Skin of body (tissue), 1 donor: ENCODE measurements at regions not wholly inside any gene's neighbourhood (a gene's known extent, or its start where the extent isn't known, plus 50 kb on each side); places are given as distances from the start of the nearest gene placed in this dataset.

Experiments used
- DNase-seq: peaks from one replicate; lab custom pipeline; 2025; lab: John Stamatoyannopoulos, UW

DNA sequence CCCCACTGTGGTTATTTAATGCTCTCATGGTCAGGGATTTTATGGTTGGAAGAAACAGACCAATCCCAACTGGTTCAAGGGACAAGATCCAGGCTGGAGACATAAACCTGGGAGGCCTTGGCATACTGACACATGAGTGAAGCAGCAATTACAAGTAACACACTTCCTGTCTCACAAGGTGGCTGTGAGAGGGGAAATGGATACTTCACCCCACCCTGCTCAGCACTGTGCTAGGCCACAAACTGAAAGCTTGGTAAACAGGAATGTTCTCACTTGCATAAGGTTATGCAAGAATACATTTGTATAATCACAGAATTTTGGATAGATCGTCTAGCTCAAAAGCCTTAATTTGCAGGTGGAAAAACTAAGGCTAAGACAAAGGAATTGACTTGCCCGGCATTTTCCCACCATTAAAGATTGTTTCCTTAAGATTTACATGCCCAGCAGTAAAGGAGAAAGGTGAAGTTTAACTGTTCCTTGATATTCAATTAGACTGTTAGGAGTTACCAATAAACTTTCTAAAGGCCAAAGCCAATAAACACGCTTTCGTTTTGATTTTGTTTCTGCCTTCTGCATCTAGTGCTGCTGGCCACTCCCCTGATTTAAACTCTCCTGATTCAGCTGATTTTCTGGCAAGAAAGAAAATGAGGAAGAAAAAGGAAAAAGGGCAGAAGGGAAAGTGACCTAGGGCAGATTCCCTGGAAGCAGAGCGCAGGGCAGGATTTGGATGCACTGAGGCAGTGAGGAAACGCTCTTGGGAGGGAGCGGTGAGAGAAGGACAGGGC, 215.6 kb upstream of the CDH5 start:
- no peak for DNase-seq

DNA sequence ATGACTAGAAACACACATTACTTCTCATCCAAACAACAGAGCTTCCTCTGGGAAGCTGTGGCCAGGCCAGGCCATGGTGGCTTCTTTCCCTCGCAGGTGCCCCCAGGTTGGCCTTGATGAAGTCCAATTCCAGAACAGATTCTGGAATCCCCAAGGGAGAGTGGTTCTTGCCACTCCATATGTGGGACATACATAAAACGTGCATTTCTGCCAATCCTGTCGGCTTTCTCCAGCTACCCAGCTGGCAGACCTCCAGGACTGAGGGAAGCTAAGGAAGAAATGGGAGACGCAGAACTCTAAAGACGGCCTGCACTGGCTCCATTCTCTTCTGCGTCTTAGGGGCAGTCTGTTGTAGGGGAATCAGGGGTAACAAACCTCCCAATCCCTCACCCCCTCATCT, 219.2 kb upstream of the CDH5 start:
- no peak for DNase-seq

DNA sequence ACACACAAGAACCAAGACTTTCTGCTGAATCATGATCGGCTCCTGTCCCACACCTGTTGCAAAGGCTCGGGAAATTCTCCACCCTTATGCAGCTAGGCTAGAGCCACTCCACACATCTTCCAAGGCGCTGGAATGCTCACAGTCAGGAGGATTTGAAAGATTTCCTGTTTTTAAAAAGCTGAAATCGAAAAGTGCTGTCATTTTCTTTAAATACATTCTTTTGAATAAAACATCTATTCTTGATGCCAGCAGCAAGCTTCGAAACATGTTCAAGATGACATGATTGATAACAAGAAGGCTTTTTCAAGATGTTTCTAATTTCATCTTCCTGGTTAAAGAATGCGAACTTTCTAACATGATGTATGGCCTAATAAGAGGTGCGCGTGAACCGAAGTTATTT, 219.7 kb upstream of the CDH5 start:
- peak; percentile 90 for DNase-seq

DNA sequence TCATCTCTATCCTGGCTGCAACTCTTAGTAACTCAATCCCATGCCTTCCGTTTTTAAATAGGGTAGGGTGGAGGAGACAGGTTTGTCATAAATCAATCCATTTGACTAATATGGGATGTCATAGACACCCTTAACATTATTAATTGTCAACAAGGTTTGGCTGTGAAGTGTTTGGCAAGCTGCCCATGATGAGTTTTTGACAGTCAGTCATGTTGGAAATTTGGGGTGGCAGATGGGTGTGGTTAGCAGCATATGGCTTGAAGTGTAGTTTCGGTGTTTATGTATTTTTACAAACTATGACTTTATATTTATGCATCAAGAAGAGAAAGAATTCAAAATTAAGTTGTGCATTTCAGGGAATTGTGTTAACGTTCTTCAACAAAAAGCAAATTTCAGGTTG, 221.8 kb upstream of the CDH5 start:
- no peak for DNase-seq

DNA sequence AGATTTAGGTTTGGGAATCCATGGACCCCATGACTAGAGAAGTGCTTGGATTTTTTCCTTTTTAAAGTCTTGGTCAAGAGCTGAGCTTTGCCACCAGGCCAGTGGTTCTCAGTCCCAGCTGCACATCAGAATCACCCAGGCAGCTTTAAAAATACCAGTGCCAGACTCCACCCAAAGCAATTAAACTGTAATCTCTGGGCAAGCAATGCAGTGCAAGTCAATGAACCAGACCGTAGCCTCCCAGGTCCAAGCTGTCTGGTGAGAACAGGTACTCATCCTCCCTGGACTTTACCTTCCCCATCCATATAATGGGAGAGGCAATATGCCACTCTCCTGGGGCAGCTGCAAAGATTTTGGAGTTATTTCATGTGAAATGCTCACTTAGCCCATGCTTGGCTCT, 223.1 kb upstream of the CDH5 start:
- no peak for DNase-seq

DNA sequence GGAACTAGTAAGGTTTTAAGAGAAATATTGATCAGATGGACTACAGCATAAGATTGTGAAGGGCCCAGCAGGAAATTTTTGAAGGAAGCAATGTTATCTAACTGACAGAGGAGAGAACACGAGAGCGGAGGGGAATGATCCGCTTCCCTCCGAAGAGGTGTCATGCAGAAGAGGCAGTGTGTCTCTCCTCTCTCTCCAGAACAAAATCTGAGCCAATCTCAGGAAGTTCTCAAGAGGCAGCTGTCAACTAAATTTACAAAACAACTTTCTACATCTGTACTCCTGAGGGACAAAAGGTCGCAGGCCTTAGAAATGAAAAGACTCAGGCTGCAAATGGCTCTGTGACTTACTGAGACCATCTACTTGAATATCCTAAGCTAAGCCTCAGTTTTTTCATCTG, 224.6 kb upstream of the CDH5 start:
- DNase-seq = no peak

DNA sequence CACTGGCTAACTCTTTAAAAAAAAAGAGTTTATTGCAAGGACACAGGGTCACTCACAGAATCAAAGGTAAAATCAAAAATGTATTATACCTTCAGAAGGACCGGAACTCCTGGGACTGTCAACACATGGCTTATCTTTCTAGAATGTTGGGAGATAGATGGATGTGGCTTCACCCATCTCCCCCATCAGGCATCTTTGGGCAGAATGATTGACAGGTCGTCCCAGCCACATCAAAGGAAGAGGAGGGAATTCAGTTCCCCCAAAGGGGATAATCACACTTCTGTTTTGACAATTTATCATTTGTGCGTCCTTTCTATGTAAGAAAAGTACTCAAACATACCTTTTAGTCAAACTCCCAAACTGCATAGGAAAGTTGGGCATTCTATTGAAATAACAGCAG, 228.6 kb upstream of the CDH5 start:
- DNase-seq = no peak

DNA sequence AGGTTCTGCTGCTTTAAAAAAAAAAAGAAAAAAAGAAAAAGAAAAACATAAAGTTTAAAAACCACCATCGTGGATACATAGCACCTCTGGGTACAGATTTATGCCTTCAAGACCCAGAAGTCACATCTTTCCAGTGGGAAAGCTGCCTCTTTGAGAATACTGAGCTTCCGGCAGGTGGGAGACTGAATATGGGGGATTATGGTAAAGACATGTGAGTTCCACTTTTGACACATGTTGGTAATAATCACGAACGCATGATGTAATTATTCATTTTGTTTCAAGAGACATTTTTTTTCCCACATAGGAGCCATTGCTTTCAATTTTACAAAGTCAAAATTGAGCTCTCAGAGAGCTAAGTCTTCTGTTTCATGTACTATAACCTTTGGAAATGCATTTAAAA, 229.7 kb upstream of the CDH5 start:
- DNase-seq = no peak

DNA sequence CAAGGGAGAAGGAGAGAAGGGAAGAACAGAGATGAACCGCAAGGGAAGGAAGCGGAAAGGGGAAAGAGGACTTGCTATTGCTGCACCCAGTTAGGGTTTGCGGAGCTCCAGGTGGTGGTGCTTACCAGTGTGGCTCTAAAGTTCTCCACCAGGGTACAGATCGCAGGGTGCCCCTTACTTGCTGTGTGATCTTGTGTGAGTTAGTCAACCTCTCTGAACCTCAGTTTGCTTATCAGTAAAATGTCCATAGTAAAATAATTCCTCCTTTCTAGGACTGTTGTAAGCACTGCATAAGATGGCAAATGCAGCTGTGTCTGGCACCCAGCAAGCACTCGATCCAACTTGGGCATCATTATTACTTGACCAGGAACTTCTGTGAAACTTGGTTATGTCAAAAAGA, 230.7 kb upstream of the CDH5 start:
- no peak for DNase-seq

DNA sequence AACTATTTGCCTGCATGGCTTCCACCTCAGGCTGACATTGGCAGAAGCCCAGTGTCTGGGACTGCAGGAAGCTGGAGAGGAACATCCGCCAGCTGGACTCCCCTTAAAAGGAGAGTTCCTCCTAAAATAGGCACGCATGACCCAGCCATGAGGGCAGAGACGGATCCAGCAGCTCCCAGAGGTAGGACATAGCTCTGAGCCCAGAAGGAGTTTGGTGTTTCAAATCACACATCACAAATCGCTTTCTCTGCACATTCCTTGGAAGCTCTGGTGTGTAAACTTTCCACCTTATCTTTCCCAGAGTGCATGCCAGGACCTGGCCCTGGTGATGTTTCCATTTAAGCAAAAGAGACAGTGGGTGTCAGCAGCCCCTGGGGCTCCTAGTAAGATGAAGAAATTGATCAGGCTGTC, 231.1 kb upstream of the CDH5 start:
- no peak for DNase-seq

DNA sequence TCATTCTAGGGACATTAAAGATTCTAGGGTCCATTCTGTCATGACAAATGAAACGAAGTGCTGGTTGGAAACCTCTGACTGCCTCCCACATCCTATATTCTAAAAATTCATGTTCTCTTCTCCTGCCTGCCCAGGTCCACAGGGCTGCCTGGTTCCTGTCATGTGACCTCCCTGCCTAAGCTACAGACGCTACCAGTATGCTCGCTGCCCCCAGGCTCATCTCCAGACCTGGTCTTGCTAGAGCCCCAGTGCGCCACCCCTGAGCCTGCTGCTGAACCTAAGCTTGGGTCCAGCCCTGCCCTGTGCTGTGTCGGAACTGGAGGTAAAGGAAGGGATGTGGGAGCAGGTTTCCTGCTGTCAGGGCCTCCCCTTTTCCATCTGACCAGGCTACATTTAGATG, 231.6 kb upstream of the CDH5 start:
- DNase-seq = no peak

DNA sequence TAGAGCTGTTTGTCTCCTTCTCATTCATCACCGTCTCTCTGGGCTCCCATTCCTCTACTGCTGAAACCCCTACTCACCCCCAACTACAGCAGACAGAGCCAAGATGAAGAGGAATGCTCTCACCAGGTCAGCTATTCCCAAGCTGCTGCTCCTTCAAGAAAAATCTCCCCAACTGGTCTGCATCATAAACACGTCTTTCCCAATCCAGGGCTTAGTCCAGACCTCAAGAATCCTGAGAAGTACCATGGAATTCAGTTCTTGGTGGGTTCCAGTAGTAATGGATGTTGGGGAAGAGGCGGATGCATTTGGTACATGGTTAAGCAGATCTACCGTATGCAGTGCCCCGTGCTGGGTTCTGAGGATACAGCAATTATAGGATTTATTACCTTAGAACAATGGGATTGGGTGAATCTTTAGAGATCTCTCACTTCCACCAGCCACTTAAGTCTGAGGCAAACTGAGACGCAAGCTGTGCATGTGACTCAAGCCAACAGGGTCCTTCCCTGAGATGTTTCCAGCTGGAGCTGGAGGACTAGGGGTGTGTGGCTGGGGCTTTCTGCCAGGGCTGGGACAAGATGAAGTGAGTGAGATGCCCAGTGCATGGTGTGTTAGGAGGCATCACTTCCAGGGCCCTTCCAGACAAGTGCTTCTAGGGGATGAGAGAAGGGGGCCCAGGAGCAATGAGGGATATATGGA, 232.7 kb upstream of the CDH5 start:
- DNase-seq = no peak

DNA sequence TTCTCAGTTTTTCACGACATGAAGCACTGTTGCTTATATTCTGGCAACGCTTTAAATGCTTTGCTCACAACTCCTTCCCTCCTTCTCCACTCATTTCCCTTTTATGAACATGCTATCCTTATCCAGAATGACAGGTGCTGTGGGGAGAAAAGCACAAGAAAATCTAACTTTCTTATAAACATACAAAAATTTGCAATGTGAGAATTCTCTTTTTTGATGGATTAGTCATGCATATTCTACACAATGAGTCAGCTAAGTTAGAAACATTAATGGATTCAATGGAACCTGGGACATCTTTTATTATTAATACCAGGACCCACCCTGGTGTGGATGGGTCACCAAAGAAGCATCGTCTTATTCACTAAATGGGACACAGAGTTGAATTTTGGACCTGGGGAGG, 234.6 kb upstream of the CDH5 start:
- DNase-seq = no peak

DNA sequence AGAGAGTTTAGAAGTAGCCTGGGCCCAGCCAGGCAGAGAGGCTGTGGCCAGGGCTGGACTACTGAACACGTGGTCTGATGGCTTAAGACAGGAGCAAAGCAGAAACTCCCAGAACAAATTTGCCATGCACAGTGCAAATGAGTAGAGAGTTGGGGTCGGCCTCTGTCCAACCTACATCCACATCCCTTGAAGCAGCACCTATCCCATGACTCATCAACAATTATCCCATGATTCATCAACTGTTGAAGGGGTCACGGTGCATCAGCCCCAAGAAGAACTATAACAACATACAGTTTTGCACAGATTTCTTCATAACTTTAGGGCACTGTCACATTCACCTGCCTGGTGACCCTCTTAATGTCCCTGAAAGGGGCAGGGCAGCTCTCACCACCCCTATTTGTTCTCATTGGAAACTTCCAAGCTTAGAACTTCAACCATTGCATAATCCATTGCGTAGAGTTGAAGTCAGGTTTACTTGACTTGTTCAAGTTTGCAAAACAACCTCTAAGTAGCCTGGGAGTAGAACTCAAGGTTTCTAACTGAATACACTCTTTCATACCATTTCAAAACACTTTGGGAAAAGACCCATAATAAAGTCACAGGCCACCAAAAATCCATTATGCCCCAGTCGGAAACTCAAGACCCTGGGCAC, 235.2 kb upstream of the CDH5 start:
- no peak for DNase-seq

DNA sequence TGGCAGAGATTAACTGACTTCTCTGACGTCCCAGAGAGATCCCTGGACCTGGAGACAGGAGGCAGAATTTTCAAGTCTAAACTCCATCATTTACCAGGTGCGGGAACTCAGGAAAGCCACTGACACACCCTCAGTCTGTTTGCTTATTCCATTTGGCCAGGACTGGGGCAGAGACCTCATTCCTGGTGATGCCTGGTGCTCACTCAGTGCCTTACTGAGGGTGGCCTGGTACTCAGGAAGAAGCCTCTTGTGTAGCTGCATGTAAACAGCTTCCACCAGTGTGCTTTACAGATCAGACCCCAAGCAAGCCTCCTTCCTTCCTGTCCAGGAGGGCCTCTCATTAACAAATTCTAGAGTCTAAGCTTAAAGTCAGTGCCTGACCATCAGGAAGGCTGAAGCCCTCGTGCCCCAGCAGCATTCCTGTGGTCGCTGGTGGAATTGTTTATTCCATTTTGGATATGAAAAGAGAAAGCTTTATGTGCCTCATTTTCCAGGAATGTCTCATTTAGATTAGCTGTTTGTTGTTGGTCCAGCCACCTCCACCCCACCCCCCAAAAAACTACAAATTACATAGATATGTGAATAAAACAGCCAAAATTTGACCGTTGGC, 236.1 kb upstream of the CDH5 start:
- DNase-seq = no peak

DNA sequence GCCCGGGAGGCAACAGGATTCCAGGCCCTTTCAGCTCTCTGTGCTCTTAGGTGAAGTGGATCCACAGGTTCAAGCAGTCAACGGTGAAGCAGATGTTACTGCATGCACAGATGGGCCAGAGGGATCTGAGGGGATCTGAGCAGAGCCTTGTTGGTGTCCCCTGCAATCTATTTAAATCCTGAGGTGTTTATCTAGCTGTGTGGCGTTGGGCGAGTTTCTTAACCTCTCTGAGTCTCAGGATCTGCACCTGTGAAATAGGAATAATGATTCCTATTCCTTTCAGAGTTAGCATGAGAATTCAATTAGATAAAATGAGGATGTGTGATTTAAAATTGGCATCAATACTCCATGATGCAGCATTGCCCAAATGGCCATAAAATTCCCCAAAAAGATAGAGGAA, 237.3 kb upstream of the CDH5 start:
- DNase-seq = no peak

DNA sequence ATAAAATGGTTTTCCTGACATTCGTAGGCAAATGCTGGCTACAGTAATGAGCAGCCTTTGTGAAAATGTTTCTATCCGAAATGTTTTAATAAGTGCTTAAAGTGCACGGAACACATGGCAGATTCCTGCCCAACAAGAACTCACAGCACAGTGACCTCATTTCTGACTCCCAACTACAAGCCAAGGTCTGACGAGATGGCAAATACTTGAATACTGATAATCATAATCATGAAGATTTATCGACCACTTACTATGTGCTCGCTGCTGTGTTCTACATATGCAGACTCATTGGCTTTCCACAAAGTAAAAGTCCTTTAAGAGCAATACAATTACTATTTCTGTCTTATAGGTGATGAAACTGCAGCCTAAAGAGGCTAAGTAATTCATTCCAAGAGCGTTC, 238.1 kb upstream of the CDH5 start:
- DNase-seq = peak; percentile 60

DNA sequence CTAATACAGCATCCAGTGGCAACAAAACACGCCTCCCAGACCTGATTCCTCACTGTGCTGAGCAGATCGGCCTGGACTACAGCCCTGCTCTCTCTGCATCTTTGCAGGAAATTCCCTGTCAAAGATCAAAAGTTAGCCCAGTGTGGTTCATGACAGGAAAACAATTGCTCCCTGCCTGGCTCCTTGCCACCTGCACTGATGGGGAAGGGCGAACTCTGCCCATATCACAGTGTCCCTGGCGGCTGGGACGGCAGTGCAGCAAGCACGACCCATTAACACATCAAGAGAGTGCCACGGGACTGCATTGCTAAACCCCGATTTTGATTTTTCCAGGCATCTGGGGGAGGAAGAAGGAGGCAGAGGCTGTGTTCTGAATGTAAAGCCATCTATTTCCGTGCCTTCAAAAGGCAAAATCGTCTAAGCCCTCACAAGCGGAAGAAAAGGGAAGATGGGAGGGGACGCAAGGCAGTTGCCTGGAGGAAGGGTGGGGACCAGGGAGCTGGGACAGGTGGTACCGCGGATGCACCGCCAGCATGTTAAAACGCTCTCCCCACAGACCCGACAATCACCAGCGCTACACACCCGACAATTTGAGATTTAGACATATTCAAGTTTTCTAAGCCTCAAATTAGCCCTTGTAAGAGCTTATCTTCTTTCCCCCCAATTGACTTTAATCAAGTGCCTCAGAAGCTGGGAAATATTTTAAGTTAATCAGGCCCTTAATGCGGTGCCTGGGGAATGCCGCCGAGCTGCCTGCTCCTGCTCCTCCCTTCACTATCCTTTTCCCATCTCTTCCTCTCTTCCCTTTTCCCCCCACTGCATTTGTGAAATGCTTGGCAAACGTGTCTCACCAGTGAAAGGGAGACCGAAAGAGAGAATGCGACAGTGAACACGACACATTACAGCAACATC, 238.8 kb upstream of the CDH5 start:
- DNase-seq = peak; percentile 33

DNA sequence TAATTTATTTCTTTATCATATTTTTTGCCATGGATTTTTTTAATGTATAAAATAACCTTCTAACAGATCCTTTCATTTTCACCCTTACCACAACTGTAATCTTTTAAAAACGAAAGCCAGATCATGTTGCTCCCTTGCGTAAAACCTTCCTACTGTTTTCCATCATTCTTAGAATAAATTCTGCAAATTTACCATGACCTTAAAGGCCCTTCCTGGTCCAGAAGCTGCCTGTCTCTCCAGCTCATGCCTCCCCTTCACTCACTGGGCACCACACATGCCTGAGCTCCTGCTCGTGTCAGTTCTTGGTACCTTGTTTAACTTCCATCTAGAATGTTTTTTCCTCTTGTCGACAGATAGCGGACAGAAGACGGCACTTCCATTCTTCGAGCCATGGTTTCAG, 245.0 kb upstream of the CDH5 start:
- DNase-seq = no peak

DNA sequence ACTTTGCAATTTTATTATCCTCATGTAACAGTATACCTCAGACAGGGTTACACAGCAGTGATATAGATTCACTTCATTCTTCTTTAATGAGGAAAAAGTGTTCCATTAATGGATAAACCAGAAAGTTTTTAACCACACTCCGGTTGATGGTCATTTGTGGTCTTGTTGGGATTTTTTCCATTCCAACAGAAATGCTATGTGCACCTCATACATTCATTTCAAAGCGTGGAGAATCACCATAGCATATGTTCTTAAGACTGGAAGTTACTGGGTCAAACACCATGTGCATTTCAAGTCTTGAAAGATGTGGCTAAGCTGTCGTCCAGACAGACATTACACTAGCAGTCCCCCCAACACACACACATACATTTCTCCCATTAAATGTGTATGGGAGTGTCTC, 245.8 kb upstream of the CDH5 start:
- DNase-seq = no peak
